ENCODE measurements at regions not wholly inside any gene's neighbourhood (a gene's known extent, or its start where the extent isn't known, plus 50 kb on each side); places are given as distances from the start of the nearest gene placed in this dataset.
"Not testable (repeated sequence)": the region's sequence is repeated elsewhere in the genome, so short reads cannot be mapped to it uniquely, and the experiment has no call there.

DNA sequence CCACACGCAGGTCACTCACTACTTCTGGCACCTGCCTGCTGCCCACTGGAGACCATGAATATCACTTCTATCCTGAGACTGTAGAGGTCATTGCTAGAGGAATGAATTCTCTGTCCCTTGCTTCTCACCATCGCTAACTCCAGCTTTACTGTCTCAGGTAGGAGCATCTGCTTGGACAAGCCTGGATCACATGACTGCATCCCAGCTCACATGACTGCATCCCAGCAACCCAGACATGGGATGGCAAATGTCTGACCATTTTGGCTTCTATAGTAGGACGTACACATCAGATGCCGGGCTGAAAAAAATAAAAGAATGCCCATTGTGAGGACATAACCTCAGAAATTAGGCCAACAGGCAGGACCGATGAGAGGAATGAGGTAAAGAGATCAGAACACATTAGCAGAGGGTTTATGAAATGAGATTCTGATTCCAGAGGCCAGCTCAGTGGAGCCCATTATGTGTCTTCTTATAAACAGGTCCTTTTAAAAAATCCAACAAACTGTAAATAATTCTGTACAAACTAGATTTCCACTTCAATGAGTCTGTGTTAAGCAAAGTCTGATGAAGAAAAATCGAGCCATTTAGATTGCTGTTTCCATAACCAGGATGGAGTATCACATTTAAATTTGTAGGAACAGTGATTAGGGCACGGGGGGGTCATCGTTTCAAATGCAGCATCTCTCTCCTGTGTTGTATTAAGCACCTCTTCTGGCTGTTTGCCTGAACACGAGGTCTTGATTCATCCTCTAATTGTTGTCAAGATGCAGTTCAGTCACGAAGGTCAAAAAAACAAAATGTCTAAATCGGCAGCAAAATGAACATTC, 126.7 kb downstream of the MTHFS start:
- Histone ChIP-seq H3K27me3 (ENCODE audit: control insufficient read depth, insufficient read depth, low read length) (no peaks in the 10 kb centered on the region), H3K4me3 (ENCODE audit: insufficient read depth, low read depth, low read length) (no peak overlapping the region), H3K36me3 (replicated peaks; ENCODE audit: control insufficient read depth, insufficient read depth, low read length) (no peaks in the 10 kb centered on the region)
- DNase-seq = no peak

DNA sequence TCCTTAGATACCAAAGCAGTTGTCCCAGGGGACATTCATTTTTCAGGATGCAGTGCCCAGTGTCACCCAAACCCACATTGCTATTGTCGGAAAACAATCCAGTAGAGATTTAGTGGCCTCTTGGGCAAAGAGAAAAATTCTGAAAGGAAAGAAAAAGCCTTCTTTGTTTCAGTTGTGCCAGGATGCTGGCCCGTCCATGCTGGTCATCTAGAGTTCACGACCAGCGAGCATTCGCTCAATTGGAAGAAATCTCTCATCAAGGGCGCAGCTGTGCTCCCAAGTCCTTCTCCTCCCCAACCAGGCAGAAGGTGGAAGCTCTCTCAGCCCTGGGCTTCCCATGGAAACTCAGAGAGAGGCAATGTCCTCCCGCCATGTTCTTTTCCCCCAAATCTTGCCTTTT, 123.7 kb downstream of the MTHFS start:
- Histone ChIP-seq H3K36me3 (replicated peaks; ENCODE audit: control insufficient read depth, insufficient read depth, low read length) (no peaks in the 10 kb centered on the region), H3K4me3 (ENCODE audit: insufficient read depth, low read depth, low read length) (no peak overlapping the region), H3K27me3 (ENCODE audit: control insufficient read depth, insufficient read depth, low read length) (no peaks in the 10 kb centered on the region)
- DNase-seq = no peak

DNA sequence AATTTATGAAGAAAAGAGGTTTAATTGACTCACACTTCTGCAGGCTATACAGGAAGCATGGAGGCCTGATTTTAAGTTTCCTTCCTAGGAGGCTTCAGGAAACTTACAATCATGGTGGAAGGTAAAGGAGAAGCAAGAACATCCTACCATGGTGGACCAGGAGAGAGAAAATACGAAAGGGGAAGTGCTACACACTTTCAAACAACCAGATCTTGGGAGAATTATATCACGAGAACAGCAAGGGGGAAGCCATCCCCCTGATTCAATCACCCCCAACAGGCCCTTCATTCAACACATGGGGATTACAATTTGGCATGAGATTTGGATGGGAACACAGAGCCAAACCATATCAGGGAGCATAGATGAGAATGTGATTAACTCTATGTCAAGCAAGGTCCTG, 121.0 kb downstream of the MTHFS start:
- H3K4me3 ChIP-seq (ENCODE audit: insufficient read depth, low read depth, low read length) = no peak overlapping the region
- DNase-seq = no peak
- H3K36me3 ChIP-seq (replicated peaks; ENCODE audit: control insufficient read depth, insufficient read depth, low read length) = no peaks in the 10 kb centered on the region
- H3K27me3 ChIP-seq (ENCODE audit: control insufficient read depth, insufficient read depth, low read length) = no peaks in the 10 kb centered on the region

DNA sequence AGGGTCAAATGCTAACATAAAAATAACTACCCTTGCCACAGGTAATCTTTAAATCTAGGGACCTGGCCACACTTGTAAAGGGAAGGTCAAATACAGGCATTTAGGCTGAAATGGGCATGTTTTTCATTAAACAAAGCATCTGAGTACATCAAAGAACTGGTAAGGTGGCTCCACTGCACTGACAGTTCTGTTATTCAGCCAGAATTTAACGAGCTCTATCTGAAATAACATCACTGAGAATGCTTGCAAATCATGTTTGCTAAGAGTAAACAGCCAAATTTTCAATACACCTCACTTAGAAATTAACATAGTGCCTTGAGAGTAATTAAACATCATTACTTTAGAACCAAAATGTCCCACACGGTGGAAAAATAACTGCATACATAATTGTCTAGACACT, 118.9 kb downstream of the MTHFS start:
- Histone ChIP-seq H3K27me3 (ENCODE audit: control insufficient read depth, insufficient read depth, low read length) (no peaks in the 10 kb centered on the region), H3K36me3 (replicated peaks; ENCODE audit: control insufficient read depth, insufficient read depth, low read length) (no peaks in the 10 kb centered on the region), H3K4me3 (ENCODE audit: insufficient read depth, low read depth, low read length) (no peak overlapping the region)
- no peak for DNase-seq

- H3K36me3 ChIP-seq (replicated peaks; ENCODE audit: control insufficient read depth, insufficient read depth, low read length) = no peaks in the 10 kb centered on the region
- H3K4me3 ChIP-seq (ENCODE audit: insufficient read depth, low read depth, low read length) = no peak overlapping the region
- no peaks in the 10 kb centered on the region for H3K27me3 ChIP-seq (ENCODE audit: control insufficient read depth, insufficient read depth, low read length)
- DNase-seq = no peak
Observed at GRCh38 chr15:79778378-79778990, 118.3 kb downstream of the MTHFS start.

GRCh38 chr15:79779746-79780145, 117.1 kb downstream of the MTHFS start:
- Histone ChIP-seq H3K4me3 (ENCODE audit: insufficient read depth, low read depth, low read length) (no peak overlapping the region), H3K27me3 (ENCODE audit: control insufficient read depth, insufficient read depth, low read length) (no peaks in the 10 kb centered on the region)
- no peak for DNase-seq

GRCh38 chr15:79782307-79782706, 114.5 kb downstream of the MTHFS start:
- not testable (repeated sequence) for H3K27me3 ChIP-seq (ENCODE audit: control insufficient read depth, insufficient read depth, low read length); DNase-seq; H3K36me3 ChIP-seq (replicated peaks; ENCODE audit: control insufficient read depth, insufficient read depth, low read length); H3K4me3 ChIP-seq (ENCODE audit: insufficient read depth, low read depth, low read length)

More at GRCh38 chr15:79779746-79780145, 117.1 kb downstream of the MTHFS start:
- H3K36me3 ChIP-seq (replicated peaks; ENCODE audit: control insufficient read depth, insufficient read depth, low read length) = no peaks in the 10 kb centered on the region
